ENCODE measurements at regions not wholly inside any gene's neighbourhood (a gene's known extent, or its start where the extent isn't known, plus 50 kb on each side); places are given as distances from the start of the nearest gene placed in this dataset.
"Not testable (repeated sequence)": the region's sequence is repeated elsewhere in the genome, so short reads cannot be mapped to it uniquely, and the experiment has no call there.

DNA sequence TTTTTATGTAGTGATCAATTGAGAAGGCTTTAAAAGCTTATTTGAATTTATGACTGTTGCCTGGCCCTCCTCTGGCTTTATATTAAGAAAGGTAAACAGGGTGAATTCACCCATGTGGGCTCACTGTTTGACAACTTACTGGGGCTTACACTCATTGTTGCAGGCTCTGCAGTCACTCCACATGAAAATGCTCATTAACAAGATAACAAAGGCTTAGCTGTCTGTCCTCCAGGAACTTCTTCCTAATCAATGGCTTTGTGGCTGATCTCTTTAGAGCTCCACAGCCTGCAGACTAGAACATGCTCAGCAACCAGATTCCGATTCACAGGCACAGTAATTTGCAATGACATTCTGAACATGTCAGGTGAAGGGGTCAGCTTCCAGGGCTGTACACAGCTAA, 323.2 kb upstream of the MAN1A1 start:
- Histone ChIP-seq H3K4me1 (ENCODE audit: control insufficient read depth in 1 of 2, extremely low read depth in 1 of 2, insufficient read depth in 2 of 2, low read length in 2 of 2) (no peaks in the 10 kb centered on the region), H3K9me3 (no peaks in the 10 kb centered on the region), H3K36me3 (ENCODE audit: control insufficient read depth in 2 of 2, extremely low read depth in 1 of 2, insufficient read depth in 1 of 2, low read length in 1 of 2) (no peaks in the 10 kb centered on the region), H3K4me3 (ENCODE audit: control insufficient read depth in 1 of 2, extremely low read depth in 1 of 2, low read length in 1 of 2) (no peak overlapping the region), H3K27me3 (replicated peaks in 1 of 2; ENCODE audit: control insufficient read depth in 2 of 2, extremely low read depth in 1 of 2, insufficient read depth in 2 of 2, low read length in 1 of 2) (no peaks in the 10 kb centered on the region), H3K27ac (ENCODE audit: low read length) (no peak overlapping the region)
- DNase-seq (no peak), ATAC-seq (replicated peaks in 1 of 4) (no peak)
- Mint-ChIP-seq H3K4me1 (no peaks in the 10 kb centered on the region), H3K27ac (no peak overlapping the region), H3K36me3 (no peaks in the 10 kb centered on the region), H3K4me3 (no peak overlapping the region), H3K27me3 (no peaks in the 10 kb centered on the region), H3K9me3 (no peaks in the 10 kb centered on the region)
- ChIA-PET POLR2A (no interaction called here), CTCF (no interaction called here)
- no CpG with 5 or more reads among the region's 1 CpG for WGBS (ENCODE audit: insufficient coverage)

DNA sequence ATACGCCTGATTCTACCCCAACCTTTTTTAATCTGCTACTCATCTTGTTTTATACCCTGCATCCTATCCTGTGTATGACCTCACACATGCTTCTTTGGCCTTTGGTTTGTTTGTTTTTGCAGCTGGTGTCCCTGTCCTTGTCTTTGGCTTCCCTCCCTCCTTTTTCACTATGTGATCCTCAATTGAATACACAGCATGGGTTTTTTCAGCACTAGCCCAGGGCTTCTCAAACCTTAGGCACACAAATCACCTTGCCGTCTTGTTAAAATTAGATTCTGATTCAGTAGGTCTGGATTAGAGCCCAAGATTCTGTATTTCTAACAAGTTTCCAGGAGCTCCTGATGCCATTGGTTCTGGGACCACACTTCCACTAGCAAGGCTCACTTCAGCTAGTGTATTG, 321.5 kb upstream of the MAN1A1 start:
- no peaks in the 10 kb centered on the region for H3K27me3 Mint-ChIP-seq
- H3K4me3 Mint-ChIP-seq: no peak overlapping the region
- H3K27ac ChIP-seq (ENCODE audit: low read length): no peak overlapping the region
- H3K4me1 ChIP-seq (ENCODE audit: control insufficient read depth in 1 of 2, extremely low read depth in 1 of 2, insufficient read depth in 2 of 2, low read length in 2 of 2): no peaks in the 10 kb centered on the region
- H3K27me3 ChIP-seq (replicated peaks in 1 of 2; ENCODE audit: control insufficient read depth in 2 of 2, extremely low read depth in 1 of 2, insufficient read depth in 2 of 2, low read length in 1 of 2): no peaks in the 10 kb centered on the region
- no peak for DNase-seq
- ATAC-seq (replicated peaks in 1 of 4): no peak
- no peak overlapping the region for H3K27ac Mint-ChIP-seq
- ChIA-PET CTCF (no interaction called here), POLR2A (no interaction called here)
- WGBS (ENCODE audit: insufficient coverage): no CpG with 5 or more reads among the region's 2 CpGs
- no peaks in the 10 kb centered on the region for H3K36me3 Mint-ChIP-seq
- H3K36me3 ChIP-seq (ENCODE audit: control insufficient read depth in 2 of 2, extremely low read depth in 1 of 2, insufficient read depth in 1 of 2, low read length in 1 of 2): no peaks in the 10 kb centered on the region
- H3K4me1 Mint-ChIP-seq: no peaks in the 10 kb centered on the region
- no peaks in the 10 kb centered on the region for H3K9me3 Mint-ChIP-seq
- H3K4me3 ChIP-seq (ENCODE audit: control insufficient read depth in 1 of 2, extremely low read depth in 1 of 2, low read length in 1 of 2): no peak overlapping the region
- H3K9me3 ChIP-seq: no peaks in the 10 kb centered on the region

DNA sequence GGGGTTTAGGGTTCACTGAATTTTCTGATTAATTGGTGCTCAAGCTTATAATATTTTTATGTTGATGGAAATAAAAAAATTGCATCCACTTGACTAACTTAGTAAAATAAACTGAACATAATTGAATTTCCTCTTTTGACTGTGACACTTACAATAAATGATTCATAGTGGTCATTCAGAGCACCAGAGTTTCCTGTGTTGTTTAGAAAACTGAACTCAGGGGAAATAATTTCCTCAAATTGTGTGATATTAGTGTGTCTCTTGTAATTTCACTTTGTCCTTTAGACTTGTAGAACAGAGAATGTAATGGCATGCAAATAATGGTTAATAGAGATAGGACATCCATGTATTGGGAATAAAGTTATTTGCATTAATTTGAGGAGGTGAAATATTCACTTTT, 319.7 kb upstream of the MAN1A1 start:
- no peaks in the 10 kb centered on the region for H3K9me3 Mint-ChIP-seq
- H3K36me3 ChIP-seq (ENCODE audit: control insufficient read depth in 2 of 2, extremely low read depth in 1 of 2, insufficient read depth in 1 of 2, low read length in 1 of 2): no peaks in the 10 kb centered on the region
- H3K4me1 Mint-ChIP-seq: no peaks in the 10 kb centered on the region
- no peak overlapping the region for H3K27ac Mint-ChIP-seq
- ATAC-seq (replicated peaks in 1 of 4): no peak
- H3K27me3 Mint-ChIP-seq: no peaks in the 10 kb centered on the region
- H3K9me3 ChIP-seq: no peaks in the 10 kb centered on the region
- no peaks in the 10 kb centered on the region for H3K36me3 Mint-ChIP-seq
- H3K27ac ChIP-seq (ENCODE audit: low read length): no peak overlapping the region
- no peak for DNase-seq
- H3K4me3 Mint-ChIP-seq: no peak overlapping the region
- H3K4me1 ChIP-seq (ENCODE audit: control insufficient read depth in 1 of 2, extremely low read depth in 1 of 2, insufficient read depth in 2 of 2, low read length in 2 of 2): no peaks in the 10 kb centered on the region
- CTCF ChIA-PET: no interaction called here
- H3K4me3 ChIP-seq (ENCODE audit: control insufficient read depth in 1 of 2, extremely low read depth in 1 of 2, low read length in 1 of 2): no peak overlapping the region
- POLR2A ChIA-PET: no interaction called here
- H3K27me3 ChIP-seq (replicated peaks in 1 of 2; ENCODE audit: control insufficient read depth in 2 of 2, extremely low read depth in 1 of 2, insufficient read depth in 2 of 2, low read length in 1 of 2): no peaks in the 10 kb centered on the region

GRCh38 chr6:119665432-119665831, 315.9 kb upstream of the MAN1A1 start:
- H3K9me3 Mint-ChIP-seq; H3K36me3 Mint-ChIP-seq; H3K4me1 ChIP-seq (ENCODE audit: control insufficient read depth in 1 of 2, extremely low read depth in 1 of 2, insufficient read depth in 2 of 2, low read length in 2 of 2); H3K27me3 ChIP-seq (replicated peaks in 1 of 2; ENCODE audit: control insufficient read depth in 2 of 2, extremely low read depth in 1 of 2, insufficient read depth in 2 of 2, low read length in 1 of 2); H3K27ac Mint-ChIP-seq; H3K4me3 ChIP-seq (ENCODE audit: control insufficient read depth in 1 of 2, extremely low read depth in 1 of 2, low read length in 1 of 2); CTCF ChIA-PET; H3K27ac ChIP-seq (ENCODE audit: low read length); DNase-seq; H3K4me1 Mint-ChIP-seq; H3K27me3 Mint-ChIP-seq; H3K36me3 ChIP-seq (ENCODE audit: control insufficient read depth in 2 of 2, extremely low read depth in 1 of 2, insufficient read depth in 1 of 2, low read length in 1 of 2); ATAC-seq (replicated peaks in 1 of 4); POLR2A ChIA-PET; H3K4me3 Mint-ChIP-seq; H3K9me3 ChIP-seq: not testable (repeated sequence)
- WGBS (ENCODE audit: insufficient coverage): 90% methylated on average over 7 of the region's 10 CpGs

DNA sequence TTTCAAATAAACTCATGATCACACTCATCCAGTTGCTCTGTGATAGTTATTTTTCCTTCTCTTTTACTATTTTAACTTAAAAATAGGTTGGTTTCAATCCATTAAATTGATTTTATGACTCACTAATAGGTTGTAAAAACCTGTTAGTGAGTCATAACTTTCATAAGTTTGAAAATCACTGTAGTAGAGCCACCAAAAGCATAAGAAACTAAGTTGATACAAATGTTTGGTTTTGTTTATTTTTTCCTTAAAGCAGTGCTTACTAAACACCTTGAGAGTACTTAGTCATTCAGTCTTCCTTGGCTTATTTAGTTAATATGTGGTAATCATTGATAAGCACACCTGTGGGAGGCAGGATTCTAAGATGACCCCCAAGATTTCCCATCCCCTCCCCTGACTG, 312.1 kb upstream of the MAN1A1 start:
- CTCF ChIA-PET: no interaction called here
- Mint-ChIP-seq H3K36me3 (no peaks in the 10 kb centered on the region), H3K27me3 (no peaks in the 10 kb centered on the region), H3K9me3 (no peaks in the 10 kb centered on the region), H3K4me3 (no peak overlapping the region), H3K4me1 (no peaks in the 10 kb centered on the region), H3K27ac (no peak overlapping the region)
- no peaks in the 10 kb centered on the region for H3K4me1 ChIP-seq (ENCODE audit: control insufficient read depth in 1 of 2, extremely low read depth in 1 of 2, insufficient read depth in 2 of 2, low read length in 2 of 2)
- ATAC-seq (replicated peaks in 1 of 4) (no peak), DNase-seq (no peak)
- POLR2A ChIA-PET: no interaction called here
- H3K27ac ChIP-seq (ENCODE audit: low read length): no peak overlapping the region
- H3K9me3 ChIP-seq: no peaks in the 10 kb centered on the region
- H3K27me3 ChIP-seq (replicated peaks in 1 of 2; ENCODE audit: control insufficient read depth in 2 of 2, extremely low read depth in 1 of 2, insufficient read depth in 2 of 2, low read length in 1 of 2): no peaks in the 10 kb centered on the region
- no peaks in the 10 kb centered on the region for H3K36me3 ChIP-seq (ENCODE audit: control insufficient read depth in 2 of 2, extremely low read depth in 1 of 2, insufficient read depth in 1 of 2, low read length in 1 of 2)
- H3K4me3 ChIP-seq (ENCODE audit: control insufficient read depth in 1 of 2, extremely low read depth in 1 of 2, low read length in 1 of 2): no peak overlapping the region

DNA sequence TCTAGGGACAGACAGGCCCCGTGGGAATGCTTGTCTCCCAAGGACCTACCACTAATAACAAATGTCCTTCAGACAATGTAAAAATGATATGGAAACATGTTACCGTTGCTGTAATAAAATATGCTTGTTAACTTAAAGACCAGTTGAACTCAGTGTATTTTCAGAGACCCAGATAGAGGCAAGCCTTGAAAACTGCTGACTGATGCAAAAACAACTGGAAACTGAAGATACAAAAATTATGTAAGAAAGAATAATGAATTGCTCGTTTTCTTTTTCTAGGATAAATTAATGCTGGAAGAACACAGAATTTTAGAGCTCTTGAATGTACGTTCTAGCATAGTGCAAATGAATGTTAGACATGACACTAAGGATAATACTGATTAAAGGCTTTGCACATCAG, 311.5 kb upstream of the MAN1A1 start:
- Mint-ChIP-seq H3K27ac (no peak overlapping the region), H3K4me1 (no peaks in the 10 kb centered on the region), H3K36me3 (no peaks in the 10 kb centered on the region), H3K4me3 (no peak overlapping the region), H3K9me3 (no peaks in the 10 kb centered on the region), H3K27me3 (no peaks in the 10 kb centered on the region)
- Histone ChIP-seq H3K9me3 (no peaks in the 10 kb centered on the region), H3K27me3 (replicated peaks in 1 of 2; ENCODE audit: control insufficient read depth in 2 of 2, extremely low read depth in 1 of 2, insufficient read depth in 2 of 2, low read length in 1 of 2) (no peaks in the 10 kb centered on the region), H3K36me3 (ENCODE audit: control insufficient read depth in 2 of 2, extremely low read depth in 1 of 2, insufficient read depth in 1 of 2, low read length in 1 of 2) (no peaks in the 10 kb centered on the region), H3K27ac (ENCODE audit: low read length) (no peak overlapping the region), H3K4me3 (ENCODE audit: control insufficient read depth in 1 of 2, extremely low read depth in 1 of 2, low read length in 1 of 2) (no peak overlapping the region), H3K4me1 (ENCODE audit: control insufficient read depth in 1 of 2, extremely low read depth in 1 of 2, insufficient read depth in 2 of 2, low read length in 2 of 2) (no peaks in the 10 kb centered on the region)
- DNase-seq (no peak), ATAC-seq (replicated peaks in 1 of 4) (no peak)
- CTCF ChIA-PET: no interaction called here
- WGBS (ENCODE audit: insufficient coverage): 83% methylated on average over 2 of the region's 4 CpGs
- POLR2A ChIA-PET: no interaction called here

- H3K27ac ChIP-seq (ENCODE audit: low read length): no peak overlapping the region
- no peaks in the 10 kb centered on the region for H3K36me3 Mint-ChIP-seq
- no peak overlapping the region for H3K4me3 ChIP-seq (ENCODE audit: control insufficient read depth in 1 of 2, extremely low read depth in 1 of 2, low read length in 1 of 2)
- no peaks in the 10 kb centered on the region for H3K4me1 ChIP-seq (ENCODE audit: control insufficient read depth in 1 of 2, extremely low read depth in 1 of 2, insufficient read depth in 2 of 2, low read length in 2 of 2)
- DNase-seq (no peak), ATAC-seq (replicated peaks in 1 of 4) (no peak)
- H3K27me3 ChIP-seq (replicated peaks in 1 of 2; ENCODE audit: control insufficient read depth in 2 of 2, extremely low read depth in 1 of 2, insufficient read depth in 2 of 2, low read length in 1 of 2): no peaks in the 10 kb centered on the region
- no peaks in the 10 kb centered on the region for H3K4me1 Mint-ChIP-seq
- no peaks in the 10 kb centered on the region for H3K36me3 ChIP-seq (ENCODE audit: control insufficient read depth in 2 of 2, extremely low read depth in 1 of 2, insufficient read depth in 1 of 2, low read length in 1 of 2)
- no peak overlapping the region for H3K4me3 Mint-ChIP-seq
- CTCF ChIA-PET: interaction anchor here in 1 of 2 donors (1.1 kb wide), 1 partner anchor 11 kb away, joined by 4 read pairs; no protein-coding TSS in a partner anchor
- no peaks in the 10 kb centered on the region for H3K9me3 Mint-ChIP-seq
- no peaks in the 10 kb centered on the region for H3K9me3 ChIP-seq
- H3K27ac Mint-ChIP-seq: no peak overlapping the region
- no peaks in the 10 kb centered on the region for H3K27me3 Mint-ChIP-seq
- POLR2A ChIA-PET: no interaction called here
These were observed 309.4 kb upstream of the MAN1A1 start for GRCh38 chr6:119658917-119659316.
